HG03457 (cell line): ENCODE measurements at regions not wholly inside any gene's neighbourhood (a gene's known extent, or its start where the extent isn't known, plus 50 kb on each side); places are given as distances from the start of the nearest gene placed in this dataset.

Experiments
- ATAC-seq: cut with Tn5 transposase; IDR thresholded peaks from one replicate; pipeline ENCODE4 v1.9.1; 2021; ENCODE audit warnings: moderate number of reproducible peaks; ENCODE audit not compliant: unreplicated experiment

GRCh38 chr1:163406772-163407171 lies 85.0 kb downstream of the NUF2 start:
- ATAC-seq: no peak

- ATAC-seq: no peak
Observed at GRCh38 chr1:163408262-163408661, 86.5 kb downstream of the NUF2 start.

GRCh38 chr1:163410073-163410999 lies 88.6 kb downstream of the NUF2 start:
- no peak for ATAC-seq

- ATAC-seq: no peak
Observed at GRCh38 chr1:163412221-163412620, 90.5 kb downstream of the NUF2 start.

- ATAC-seq: peak; percentile 96
Observed at GRCh38 chr1:163414778-163415177, 93.0 kb downstream of the NUF2 start.

- ATAC-seq: no peak
Observed at GRCh38 chr1:163421701-163422100, 99.9 kb downstream of the NUF2 start.

GRCh38 chr1:163422738-163423404 lies 101.1 kb downstream of the NUF2 start:
- ATAC-seq: no peak

- no peak for ATAC-seq
Observed at GRCh38 chr1:163426505-163427251, 104.9 kb downstream of the NUF2 start.

- ATAC-seq: no peak
Observed at GRCh38 chr1:163427279-163427678, 105.5 kb downstream of the NUF2 start.

GRCh38 chr1:163436140-163436812 lies 114.5 kb downstream of the NUF2 start:
- no peak for ATAC-seq

GRCh38 chr1:163439471-163439870 lies 117.7 kb downstream of the NUF2 start:
- ATAC-seq: no peak

GRCh38 chr1:163440090-163440489 lies 118.3 kb downstream of the NUF2 start:
- no peak for ATAC-seq

- ATAC-seq: no peak
Observed at GRCh38 chr1:163442231-163442879, 120.6 kb downstream of the NUF2 start.

- ATAC-seq: no peak
Observed at GRCh38 chr1:163442895-163443294, 121.1 kb downstream of the NUF2 start.

GRCh38 chr1:163443863-163444262 lies 122.1 kb downstream of the NUF2 start:
- no peak for ATAC-seq

GRCh38 chr1:163444665-163445064 lies 122.9 kb downstream of the NUF2 start:
- ATAC-seq: no peak

GRCh38 chr1:163450986-163451385 lies 129.2 kb downstream of the NUF2 start:
- ATAC-seq: no peak

- no peak for ATAC-seq
Observed at GRCh38 chr1:163459539-163459938, 137.8 kb downstream of the NUF2 start.

- no peak for ATAC-seq
Observed at GRCh38 chr1:163467289-163467688, 145.5 kb downstream of the NUF2 start.
